ENCODE measurements at regions not wholly inside any gene's neighbourhood (a gene's known extent, or its start where the extent isn't known, plus 50 kb on each side); places are given as distances from the start of the nearest gene placed in this dataset.

GRCh38 chr1:34277150-34277549 lies 100.4 kb downstream of the C1orf94 start:
- no peaks in the 10 kb centered on the region for H3K9me3 ChIP-seq (ENCODE audit: insufficient read depth, low read length, severe bottlenecking)
- no peaks in the 10 kb centered on the region for H3K36me3 ChIP-seq (ENCODE audit: insufficient read depth, low read length)
- no peak overlapping the region for H3K9ac ChIP-seq (ENCODE audit: low read depth, low read length)
- no peak for DNase-seq
- no peaks in the 10 kb centered on the region for H3K27me3 ChIP-seq (ENCODE audit: insufficient read depth, low read length, poor library complexity)
- H2AFZ ChIP-seq (ENCODE audit: low read depth, low read length) = no peak overlapping the region
- no peaks in the 10 kb centered on the region for H3K79me2 ChIP-seq (ENCODE audit: insufficient read depth, low read length)
- TF ChIP-seq EZH2 (IDR thresholded peaks at IDR 0.05; ENCODE audit: borderline replicate concordance, low read depth, low read length, severe bottlenecking) (no peak), CTCF (IDR thresholded peaks at IDR 0.05; ENCODE audit: borderline replicate concordance, extremely low read depth, low read length, poor library complexity, severe bottlenecking) (no peak)
- H3K4me2 ChIP-seq (ENCODE audit: insufficient read depth, low read length) = no peak overlapping the region
- H3K4me3 ChIP-seq (ENCODE audit: low read depth in 1 of 2, low read length in 2 of 2) = no peak overlapping the region
- H4K20me1 ChIP-seq (ENCODE audit: insufficient read depth, low read length) = no peaks in the 10 kb centered on the region
- no peak overlapping the region for H3K27ac ChIP-seq (ENCODE audit: low read length)
- no peaks in the 10 kb centered on the region for H3K4me1 ChIP-seq (ENCODE audit: insufficient read depth, low read length)
- ATAC-seq (ENCODE audit: insufficient read depth, low read depth) = no peak

- Histone ChIP-seq H3K27me3 (ENCODE audit: insufficient read depth, low read length, poor library complexity) (no peaks in the 10 kb centered on the region), H2AFZ (ENCODE audit: low read depth, low read length) (no peak overlapping the region), H3K4me1 (ENCODE audit: insufficient read depth, low read length) (no peaks in the 10 kb centered on the region), H3K4me2 (ENCODE audit: insufficient read depth, low read length) (no peak overlapping the region), H4K20me1 (ENCODE audit: insufficient read depth, low read length) (no peaks in the 10 kb centered on the region), H3K4me3 (ENCODE audit: low read depth in 1 of 2, low read length in 2 of 2) (no peak overlapping the region), H3K79me2 (ENCODE audit: insufficient read depth, low read length) (no peaks in the 10 kb centered on the region), H3K27ac (ENCODE audit: low read length) (no peak overlapping the region), H3K9me3 (ENCODE audit: insufficient read depth, low read length, severe bottlenecking) (no peaks in the 10 kb centered on the region), H3K9ac (ENCODE audit: low read depth, low read length) (no peak overlapping the region), H3K36me3 (ENCODE audit: insufficient read depth, low read length) (no peaks in the 10 kb centered on the region)
- no peak for ATAC-seq (ENCODE audit: insufficient read depth, low read depth)
- DNase-seq = no peak
- no peak for TF ChIP-seq CTCF (IDR thresholded peaks at IDR 0.05; ENCODE audit: borderline replicate concordance, extremely low read depth, low read length, poor library complexity, severe bottlenecking)
- no peak for TF ChIP-seq EZH2 (IDR thresholded peaks at IDR 0.05; ENCODE audit: borderline replicate concordance, low read depth, low read length, severe bottlenecking)
These were observed 101.5 kb downstream of the C1orf94 start for GRCh38 chr1:34278211-34278610.

- H2AFZ ChIP-seq (ENCODE audit: low read depth, low read length) = no peak overlapping the region
- no peaks in the 10 kb centered on the region for H3K27me3 ChIP-seq (ENCODE audit: insufficient read depth, low read length, poor library complexity)
- H3K79me2 ChIP-seq (ENCODE audit: insufficient read depth, low read length) = no peaks in the 10 kb centered on the region
- no peak overlapping the region for H3K27ac ChIP-seq (ENCODE audit: low read length)
- H3K4me2 ChIP-seq (ENCODE audit: insufficient read depth, low read length) = no peak overlapping the region
- no peaks in the 10 kb centered on the region for H4K20me1 ChIP-seq (ENCODE audit: insufficient read depth, low read length)
- no peak overlapping the region for H3K9ac ChIP-seq (ENCODE audit: low read depth, low read length)
- H3K9me3 ChIP-seq (ENCODE audit: insufficient read depth, low read length, severe bottlenecking) = no peaks in the 10 kb centered on the region
- DNase-seq = no peak
- no peak overlapping the region for H3K4me3 ChIP-seq (ENCODE audit: low read depth in 1 of 2, low read length in 2 of 2)
- TF ChIP-seq CTCF (IDR thresholded peaks at IDR 0.05; ENCODE audit: borderline replicate concordance, extremely low read depth, low read length, poor library complexity, severe bottlenecking) = no peak
- no peak for TF ChIP-seq EZH2 (IDR thresholded peaks at IDR 0.05; ENCODE audit: borderline replicate concordance, low read depth, low read length, severe bottlenecking)
- no peaks in the 10 kb centered on the region for H3K36me3 ChIP-seq (ENCODE audit: insufficient read depth, low read length)
- H3K4me1 ChIP-seq (ENCODE audit: insufficient read depth, low read length) = no peaks in the 10 kb centered on the region
- ATAC-seq (ENCODE audit: insufficient read depth, low read depth) = no peak
These were observed 103.3 kb downstream of the C1orf94 start for GRCh38 chr1:34279971-34280370.

GRCh38 chr1:34280509-34280908 lies 103.8 kb downstream of the C1orf94 start:
- no peak for ATAC-seq (ENCODE audit: insufficient read depth, low read depth)
- DNase-seq = no peak
- no peak overlapping the region for H3K4me3 ChIP-seq (ENCODE audit: low read depth in 1 of 2, low read length in 2 of 2)

More at GRCh38 chr1:34280509-34280908, 103.8 kb downstream of the C1orf94 start:
- TF ChIP-seq EZH2 (IDR thresholded peaks at IDR 0.05; ENCODE audit: borderline replicate concordance, low read depth, low read length, severe bottlenecking) (no peak), CTCF (IDR thresholded peaks at IDR 0.05; ENCODE audit: borderline replicate concordance, extremely low read depth, low read length, poor library complexity, severe bottlenecking) (no peak)
- Histone ChIP-seq H3K4me1 (ENCODE audit: insufficient read depth, low read length) (no peaks in the 10 kb centered on the region), H3K79me2 (ENCODE audit: insufficient read depth, low read length) (no peaks in the 10 kb centered on the region), H3K27me3 (ENCODE audit: insufficient read depth, low read length, poor library complexity) (no peaks in the 10 kb centered on the region), H3K27ac (ENCODE audit: low read length) (no peak overlapping the region), H3K9me3 (ENCODE audit: insufficient read depth, low read length, severe bottlenecking) (no peaks in the 10 kb centered on the region), H2AFZ (ENCODE audit: low read depth, low read length) (no peak overlapping the region), H4K20me1 (ENCODE audit: insufficient read depth, low read length) (no peaks in the 10 kb centered on the region), H3K36me3 (ENCODE audit: insufficient read depth, low read length) (no peaks in the 10 kb centered on the region), H3K9ac (ENCODE audit: low read depth, low read length) (no peak overlapping the region), H3K4me2 (ENCODE audit: insufficient read depth, low read length) (no peak overlapping the region)

Data from DND-41 (cell line).